Activated B cell treated with CpG ODN at 0.5 μM for 24 hours (primary cell): ENCODE measurements at regions not wholly inside any gene's neighbourhood (a gene's known extent, or its start where the extent isn't known, plus 50 kb on each side); places are given as distances from the start of the nearest gene placed in this dataset.

ENCODE experiments used
- ATAC-seq: fragments of 200-7000 bp; cut with Tn5 transposase; one replicate; pipeline ENCODE4 v1.10.0; 2021; ENCODE audit warnings: low read depth, mild to moderate bottlenecking, moderate library complexity
- CTCF ChIA-PET: fragments of 350-600 bp; sonication (Branson Sonifier 250); formaldehyde crosslinking; loops from one replicate; lab custom pipeline; 2021; ENCODE audit warnings: antibody characterized with exemption; lab: Charles Lee
- POLR2A ChIA-PET: fragments of 350-600 bp; sonication (Branson Sonifier 250); formaldehyde crosslinking; loops from one replicate; lab custom pipeline; 2021; ENCODE audit warnings: antibody characterized with exemption; lab: Charles Lee
- DNase-seq: peaks from one replicate; pipeline ENCODE4 v3.0.0; 2022
- H3K27ac Mint-ChIP-seq: one replicate; pipeline ENCODE4 v1.8.0; 2020; ENCODE audit warnings: mixed read lengths
- H3K27me3 Mint-ChIP-seq: one replicate; pipeline ENCODE4 v1.8.0; 2021; ENCODE audit warnings: mixed read lengths
- H3K36me3 Mint-ChIP-seq: one replicate; pipeline ENCODE4 v1.8.0; 2021; ENCODE audit warnings: low read depth, mixed read lengths
- H3K4me1 Mint-ChIP-seq: one replicate; pipeline ENCODE4 v1.8.0; 2021; ENCODE audit warnings: mixed read lengths
- H3K4me3 Mint-ChIP-seq: one replicate; pipeline ENCODE4 v1.8.0; 2020; ENCODE audit warnings: mild to moderate bottlenecking, mixed read lengths
- H3K9me3 Mint-ChIP-seq: one replicate; pipeline ENCODE4 v1.8.0; 2020; ENCODE audit warnings: mixed read lengths
- intact Hi-C: fragments of 100-400 bp; cut with micrococcal nuclease; formaldehyde crosslinking; loops from one replicate; pipeline ENCODE4 v1.15.1; 2024
- TF ChIP-seq, protein P1 (sequence below): fragments of 200-600 bp; IDR thresholded peaks from one replicate; pipeline ENCODE4 v1.8.0; 2022; ENCODE audit warnings: antibody characterized with exemption, mild to moderate bottlenecking

DNA sequence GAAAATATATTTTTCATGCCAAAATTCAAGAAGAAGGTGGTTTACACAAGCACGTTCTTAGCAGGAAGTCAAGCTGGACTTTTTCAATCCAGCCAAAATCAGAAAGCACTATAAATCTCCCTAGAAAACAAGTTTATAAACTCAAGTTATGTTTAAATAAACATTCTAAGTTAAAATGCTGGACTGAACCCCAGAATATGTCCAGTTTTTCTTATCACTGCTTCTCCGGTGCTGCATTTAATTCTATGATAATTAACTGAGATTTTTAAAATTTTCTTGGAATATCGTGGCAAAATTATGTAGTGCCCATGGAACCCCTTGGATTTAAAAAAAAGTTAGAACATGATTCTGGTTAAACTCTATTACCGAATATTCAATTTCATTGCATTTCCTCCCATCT, 218.2 kb upstream of the MDFIC2 start:
- ChIA-PET POLR2A (no interaction called here), CTCF (no interaction called here)
- DNase-seq (no peak), ATAC-seq (no peak)
- no peaks in the 10 kb centered on the region for H3K9me3 Mint-ChIP-seq
- intact Hi-C loops, result loop anchor here (1.0 to 5.0 kb wide), 5 partner anchors 542 to 1123 kb away; no protein-coding TSS in a partner anchor
- TF ChIP-seq, protein P1, sequence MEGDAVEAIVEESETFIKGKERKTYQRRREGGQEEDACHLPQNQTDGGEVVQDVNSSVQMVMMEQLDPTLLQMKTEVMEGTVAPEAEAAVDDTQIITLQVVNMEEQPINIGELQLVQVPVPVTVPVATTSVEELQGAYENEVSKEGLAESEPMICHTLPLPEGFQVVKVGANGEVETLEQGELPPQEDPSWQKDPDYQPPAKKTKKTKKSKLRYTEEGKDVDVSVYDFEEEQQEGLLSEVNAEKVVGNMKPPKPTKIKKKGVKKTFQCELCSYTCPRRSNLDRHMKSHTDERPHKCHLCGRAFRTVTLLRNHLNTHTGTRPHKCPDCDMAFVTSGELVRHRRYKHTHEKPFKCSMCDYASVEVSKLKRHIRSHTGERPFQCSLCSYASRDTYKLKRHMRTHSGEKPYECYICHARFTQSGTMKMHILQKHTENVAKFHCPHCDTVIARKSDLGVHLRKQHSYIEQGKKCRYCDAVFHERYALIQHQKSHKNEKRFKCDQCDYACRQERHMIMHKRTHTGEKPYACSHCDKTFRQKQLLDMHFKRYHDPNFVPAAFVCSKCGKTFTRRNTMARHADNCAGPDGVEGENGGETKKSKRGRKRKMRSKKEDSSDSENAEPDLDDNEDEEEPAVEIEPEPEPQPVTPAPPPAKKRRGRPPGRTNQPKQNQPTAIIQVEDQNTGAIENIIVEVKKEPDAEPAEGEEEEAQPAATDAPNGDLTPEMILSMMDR, result no peak
- no peak overlapping the region for H3K4me3 Mint-ChIP-seq
- H3K36me3 Mint-ChIP-seq, result no peaks in the 10 kb centered on the region
- no peak overlapping the region for H3K27ac Mint-ChIP-seq
- no peaks in the 10 kb centered on the region for H3K4me1 Mint-ChIP-seq
- no peaks in the 10 kb centered on the region for H3K27me3 Mint-ChIP-seq

DNA sequence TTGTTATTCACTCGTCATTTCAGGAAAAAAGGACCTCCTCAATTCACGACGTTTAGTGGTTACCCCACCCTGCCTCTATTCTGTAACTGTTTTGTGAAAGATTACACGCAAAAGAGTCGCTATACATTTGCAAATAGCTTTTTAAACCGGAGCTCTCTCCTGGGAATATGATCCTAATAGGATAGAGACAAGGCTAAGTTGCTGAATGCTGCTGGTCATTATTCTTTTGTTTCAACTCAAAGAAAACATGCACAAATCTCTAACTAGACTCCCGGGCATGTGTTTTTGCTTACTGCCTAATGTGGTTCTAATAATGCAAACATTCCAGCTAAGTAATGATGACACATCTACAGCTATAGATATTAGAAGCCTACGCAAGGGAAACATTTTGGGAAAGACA, 214.6 kb upstream of the MDFIC2 start:
- POLR2A ChIA-PET, result no interaction called here
- Mint-ChIP-seq H3K36me3 (no peaks in the 10 kb centered on the region), H3K9me3 (no peaks in the 10 kb centered on the region), H3K27me3 (no peaks in the 10 kb centered on the region), H3K4me3 (no peak overlapping the region), H3K27ac (no peak overlapping the region), H3K4me1 (no peaks in the 10 kb centered on the region)
- DNase-seq (no peak), ATAC-seq (no peak)
- TF ChIP-seq, protein P1, result no peak
- intact Hi-C loops, result no loop called here
- CTCF ChIA-PET, result interaction anchor here (1.4 kb wide), 1 partner anchor 1126 kb away, joined by 4 read pairs; no protein-coding TSS in a partner anchor

DNA sequence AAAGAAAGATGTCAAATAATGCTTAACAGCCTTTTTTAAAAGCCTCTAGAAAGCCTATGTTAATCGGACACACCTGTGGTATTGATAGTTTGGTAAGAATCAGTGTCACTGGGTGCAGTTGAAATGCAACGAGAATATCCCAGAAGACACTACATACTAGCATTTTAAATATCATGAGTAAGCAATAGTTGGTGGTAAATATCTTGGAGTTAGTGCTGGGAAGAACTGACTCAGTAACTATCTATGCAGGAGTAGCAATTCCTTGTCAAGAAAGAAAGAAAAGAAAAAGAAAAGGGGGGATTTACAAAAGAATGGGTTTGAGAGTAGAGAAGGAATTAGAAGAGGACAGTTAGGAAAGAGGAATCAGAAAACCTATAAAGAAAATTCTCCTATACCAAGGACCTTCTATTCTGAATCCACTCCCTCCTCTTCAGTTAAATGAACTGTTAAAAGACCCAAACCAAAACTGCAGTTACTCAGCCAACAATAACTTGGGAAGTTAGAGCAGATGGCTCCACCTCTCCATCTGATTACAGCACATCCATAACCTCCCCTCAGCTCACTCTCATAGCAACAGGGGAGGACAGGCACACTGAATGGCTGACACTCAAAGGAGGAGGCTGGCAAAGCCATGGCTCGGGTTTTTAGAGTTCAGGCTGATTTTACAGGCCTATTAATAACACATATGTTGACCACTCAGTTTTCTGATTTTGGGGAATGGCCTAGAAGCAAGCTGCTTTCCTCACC, 207.6 kb upstream of the MDFIC2 start:
- POLR2A ChIA-PET, result no interaction called here
- TF ChIP-seq, protein P1, result no peak

DNA sequence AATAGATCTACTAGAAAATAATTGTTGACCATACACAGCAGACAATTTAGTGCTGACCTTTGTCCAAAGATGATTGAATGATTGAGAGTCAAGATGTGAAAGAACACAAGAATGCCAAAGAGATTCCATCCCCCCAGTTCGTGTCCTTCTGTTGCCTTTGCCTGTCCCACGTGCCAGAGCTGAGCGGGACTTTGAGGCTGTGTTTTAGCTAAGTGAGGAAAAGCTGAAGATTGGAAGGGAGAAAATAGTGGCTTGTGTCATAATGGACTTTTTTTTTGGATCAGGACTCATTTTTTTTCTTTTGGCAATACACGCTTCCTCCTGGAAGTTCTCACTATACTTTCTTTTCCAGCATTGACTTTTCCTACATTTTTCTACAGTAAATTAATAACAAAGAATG, 206.6 kb upstream of the MDFIC2 start:
- Mint-ChIP-seq H3K36me3 (no peaks in the 10 kb centered on the region), H3K4me3 (no peak overlapping the region), H3K27ac (no peak overlapping the region), H3K27me3 (peaks cover 9% of the 10 kb centered on the region), H3K4me1 (no peaks in the 10 kb centered on the region), H3K9me3 (no peaks in the 10 kb centered on the region)
- ChIA-PET POLR2A (no interaction called here), CTCF (no interaction called here)
- intact Hi-C loops, result no loop called here
- TF ChIP-seq, protein P1, result no peak
- no peak for ATAC-seq
- DNase-seq, result no peak

More for the DNA sequence above, 207.6 kb upstream of the MDFIC2 start:
- peaks cover 9% of the 10 kb centered on the region for H3K27me3 Mint-ChIP-seq
- H3K4me3 Mint-ChIP-seq, result no peak overlapping the region
- H3K4me1 Mint-ChIP-seq, result no peaks in the 10 kb centered on the region
- CTCF ChIA-PET, result no interaction called here
- ATAC-seq (no peak), DNase-seq (no peak)
- H3K36me3 Mint-ChIP-seq, result no peaks in the 10 kb centered on the region
- H3K27ac Mint-ChIP-seq, result no peak overlapping the region
- no peaks in the 10 kb centered on the region for H3K9me3 Mint-ChIP-seq
- intact Hi-C loops, result no loop called here

DNA sequence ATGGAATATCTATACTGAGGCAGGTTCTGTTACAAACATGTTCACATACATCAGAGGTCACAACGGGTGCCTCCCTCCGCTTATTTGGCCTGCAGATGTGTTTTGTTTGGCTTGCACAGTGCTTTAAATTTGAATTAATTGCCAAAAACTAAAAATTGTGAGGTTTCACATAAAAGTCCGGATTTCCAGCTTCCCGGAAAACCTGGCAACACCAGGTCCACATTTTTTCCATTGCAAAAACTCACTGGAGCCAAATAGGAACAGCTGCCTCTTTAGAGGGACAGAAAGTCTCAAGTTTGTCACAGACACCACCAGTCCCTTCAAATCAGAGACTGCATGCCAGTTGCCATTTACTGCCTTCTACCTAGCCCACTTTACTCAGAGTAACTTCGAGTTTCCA, 205.9 kb upstream of the MDFIC2 start:
- intact Hi-C loops, result no loop called here
- no peak overlapping the region for H3K27ac Mint-ChIP-seq
- no peak for ATAC-seq
- H3K27me3 Mint-ChIP-seq, result peaks cover 9% of the 10 kb centered on the region
- peaks cover 3% of the 10 kb centered on the region for H3K4me1 Mint-ChIP-seq
- H3K4me3 Mint-ChIP-seq, result no peak overlapping the region
- TF ChIP-seq, protein P1, result no peak
- DNase-seq, result no peak
- no peaks in the 10 kb centered on the region for H3K36me3 Mint-ChIP-seq
- ChIA-PET CTCF (no interaction called here), POLR2A (no interaction called here)
- H3K9me3 Mint-ChIP-seq, result no peaks in the 10 kb centered on the region
